HL-60 (cell line): ENCODE measurements at regions not wholly inside any gene's neighbourhood (a gene's known extent, or its start where the extent isn't known, plus 50 kb on each side); places are given as distances from the start of the nearest gene placed in this dataset.

Source experiments
- DNase-seq, 2 experiments: peaks; one replicate each; pipeline ENCODE4 v3.0.0-alpha.2; 2010 to 2020; ENCODE audit warnings: low read depth in 1 of 2, low spot score in 1 of 2
- H3K27ac ChIP-seq: fragments of 250-450 bp; sonication (Bioruptor Pico); replicated peaks from 2 replicates; pipeline ENCODE4 v1.5.1; 2020; ENCODE audit warnings: mild to moderate bottlenecking, moderate library complexity
- H3K27me3 ChIP-seq: fragments of 250-450 bp; sonication (Bioruptor Pico); 2 replicates; pipeline ENCODE4 v1.5.1; 2021; ENCODE audit warnings: mild to moderate bottlenecking, moderate library complexity; ENCODE audit not compliant: insufficient read depth, poor library complexity, severe bottlenecking
- H3K4me3 ChIP-seq: replicated peaks from 2 replicates; pipeline ENCODE4 v1.5.1; 2011; ENCODE audit warnings: mild to moderate bottlenecking, control low read depth, low read length; ENCODE audit not compliant: insufficient read depth
- CTCF ChIP-seq: IDR thresholded peaks from one replicate; pipeline ENCODE4 v1.5.1; 2011; ENCODE audit warnings: low read length, control low read depth, inconsistent platforms; ENCODE audit not compliant: insufficient read depth
- GABPA ChIP-seq: IDR thresholded peaks from 2 replicates; pipeline ENCODE4 v1.6.1; 2012; ENCODE audit warnings: low read depth
- POLR2AphosphoS5 ChIP-seq: IDR thresholded peaks from 2 replicates; pipeline ENCODE4 v1.6.1; 2012; ENCODE audit warnings: low read depth
- REST ChIP-seq: IDR thresholded peaks from 2 replicates; pipeline ENCODE4 v1.6.1; 2012; ENCODE audit warnings: low read depth; ENCODE audit not compliant: insufficient replicate concordance
- SPI1 ChIP-seq: IDR thresholded peaks from 2 replicates; pipeline ENCODE4 v1.6.1; 2012; ENCODE audit warnings: low read depth, mild to moderate bottlenecking, borderline replicate concordance

- Histone ChIP-seq H3K4me3 (no peak overlapping the region), H3K27me3 (no peaks in the 10 kb centered on the region), H3K27ac (no peak overlapping the region)
- DNase-seq: no peak
- no peak for TF ChIP-seq GABPA
- TF ChIP-seq POLR2AphosphoS5: no peak
- TF ChIP-seq REST: no peak
- TF ChIP-seq CTCF: no peak
- no peak for TF ChIP-seq SPI1
Measured at GRCh38 chr7:54907981-54908380, 110.8 kb upstream of the EGFR start.

DNA sequence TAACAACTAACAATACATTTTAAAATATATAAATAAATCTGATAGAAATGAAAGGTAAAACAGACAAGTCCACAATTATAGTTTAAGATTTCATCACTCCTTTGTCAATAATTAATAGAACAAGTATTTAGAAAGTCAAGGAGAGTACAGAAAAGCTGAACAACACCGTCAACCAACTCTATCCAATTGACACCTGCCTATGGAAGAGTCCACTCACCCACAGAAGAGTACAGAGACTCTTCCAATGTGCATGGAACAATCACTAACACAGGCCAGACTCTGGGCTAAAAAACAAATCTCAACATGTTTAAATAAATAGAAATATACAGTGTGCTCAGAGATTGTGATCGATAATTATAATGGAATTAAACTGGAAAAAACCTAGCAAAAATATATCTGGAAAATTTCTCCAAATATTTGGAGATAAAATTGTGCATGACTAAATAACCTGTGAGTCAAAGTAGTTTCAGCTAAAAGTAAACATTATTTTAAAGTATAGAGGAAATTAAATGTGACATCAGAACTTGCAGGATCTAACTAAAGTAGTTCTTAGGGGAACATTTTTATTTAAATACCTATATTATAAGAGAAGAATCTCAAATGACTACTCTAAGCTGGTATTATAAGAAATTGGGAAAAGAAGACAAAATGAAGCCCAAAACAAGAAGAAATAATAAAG lies 109.9 kb upstream of the EGFR start:
- no peaks in the 10 kb centered on the region for H3K27me3 ChIP-seq
- no peak for TF ChIP-seq REST
- TF ChIP-seq POLR2AphosphoS5: no peak
- no peak for TF ChIP-seq GABPA
- no peak for TF ChIP-seq SPI1
- TF ChIP-seq CTCF: no peak
- H3K4me3 ChIP-seq: no peak overlapping the region
- no peak overlapping the region for H3K27ac ChIP-seq
- DNase-seq: no peak

DNA sequence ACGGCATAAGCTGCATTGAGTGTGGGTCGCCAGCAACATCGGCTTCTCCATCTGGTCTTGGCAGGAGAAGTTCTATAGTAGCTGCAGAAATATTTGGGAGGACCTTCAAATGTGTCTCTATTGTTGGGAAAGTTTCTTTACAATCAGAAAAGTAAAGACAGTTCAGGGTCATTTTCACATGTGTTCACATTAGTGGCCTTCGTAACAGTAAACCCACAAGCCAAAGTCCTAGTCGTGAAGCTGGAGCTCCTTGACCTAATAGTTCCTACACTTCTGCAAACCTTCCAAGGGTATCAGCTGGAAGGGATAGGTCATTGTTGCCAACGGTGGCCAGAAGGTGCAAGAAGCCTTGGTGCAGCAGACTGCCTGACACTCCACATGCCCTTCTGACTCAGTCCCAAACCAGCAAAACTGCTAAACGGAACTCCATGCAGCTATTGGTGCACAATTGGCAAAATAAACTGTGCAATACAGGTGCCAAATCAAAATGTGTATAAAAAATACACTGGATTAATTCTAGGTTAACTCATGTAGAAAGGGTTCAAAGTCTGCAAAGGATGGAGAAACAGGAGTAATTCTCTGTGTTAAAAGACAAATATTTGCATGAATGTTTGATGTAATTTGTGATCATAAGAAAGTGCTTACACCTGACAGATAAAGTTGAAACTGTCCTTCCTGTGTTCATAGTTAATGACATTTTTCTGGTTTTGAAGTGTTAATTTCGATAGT lies 102.8 kb upstream of the EGFR start:
- Histone ChIP-seq H3K27me3 (no peaks in the 10 kb centered on the region), H3K4me3 (no peak overlapping the region), H3K27ac (no peak overlapping the region)
- DNase-seq: no peak
- no peak for TF ChIP-seq GABPA
- TF ChIP-seq REST: no peak
- no peak for TF ChIP-seq CTCF
- no peak for TF ChIP-seq SPI1
- no peak for TF ChIP-seq POLR2AphosphoS5
